MG63 (cell line): ENCODE measurements at regions not wholly inside any gene's neighbourhood (a gene's known extent, or its start where the extent isn't known, plus 50 kb on each side); places are given as distances from the start of the nearest gene placed in this dataset.

ENCODE experiments used
- DNase-seq: peaks from one replicate; pipeline ENCODE4 v3.0.0-alpha.2; 2020
- H3K27me3 ChIP-seq: fragments of 250-450 bp; sonication (Bioruptor Pico); 2 replicates; pipeline ENCODE4 v1.5.1; 2020; ENCODE audit warnings: mild to moderate bottlenecking, moderate library complexity
- H3K36me3 ChIP-seq: fragments of 250-450 bp; sonication (Bioruptor Pico); 2 replicates; pipeline ENCODE4 v1.5.1; 2020; ENCODE audit warnings: mild to moderate bottlenecking, moderate library complexity
- H3K4me3 ChIP-seq: fragments of 250-450 bp; sonication (Bioruptor Pico); 2 replicates; pipeline ENCODE4 v1.5.1; 2020; ENCODE audit warnings: mild to moderate bottlenecking, moderate library complexity
- H3K9me3 ChIP-seq: fragments of 250-450 bp; sonication (Bioruptor Pico); 2 replicates; pipeline ENCODE4 v1.5.1; 2020; ENCODE audit warnings: mild to moderate bottlenecking, moderate library complexity

DNA sequence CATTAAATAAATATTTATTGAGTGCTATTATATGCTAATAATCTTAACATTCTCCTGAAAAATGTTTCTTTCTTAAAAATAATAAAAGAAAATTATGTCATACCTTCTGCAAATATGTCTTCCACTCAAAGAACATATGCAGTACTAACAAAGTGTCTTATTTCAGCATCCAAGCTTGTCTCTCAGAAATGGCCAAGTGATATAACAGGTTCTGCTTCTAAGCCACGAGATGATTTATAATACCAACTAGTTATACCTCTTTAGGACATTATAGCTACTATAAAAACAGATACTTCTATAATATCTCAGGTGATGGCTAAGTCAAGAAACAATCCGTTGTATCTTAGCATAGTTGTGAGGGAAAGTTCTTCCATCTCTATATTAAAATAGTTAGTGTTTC is 128.1 kb upstream of the ARID2 start:
- Histone ChIP-seq H3K27me3 (no peaks in the 10 kb centered on the region), H3K36me3 (no peaks in the 10 kb centered on the region), H3K9me3 (peaks cover 11% of the 10 kb centered on the region), H3K4me3 (no peak overlapping the region)
- no peak for DNase-seq

DNA sequence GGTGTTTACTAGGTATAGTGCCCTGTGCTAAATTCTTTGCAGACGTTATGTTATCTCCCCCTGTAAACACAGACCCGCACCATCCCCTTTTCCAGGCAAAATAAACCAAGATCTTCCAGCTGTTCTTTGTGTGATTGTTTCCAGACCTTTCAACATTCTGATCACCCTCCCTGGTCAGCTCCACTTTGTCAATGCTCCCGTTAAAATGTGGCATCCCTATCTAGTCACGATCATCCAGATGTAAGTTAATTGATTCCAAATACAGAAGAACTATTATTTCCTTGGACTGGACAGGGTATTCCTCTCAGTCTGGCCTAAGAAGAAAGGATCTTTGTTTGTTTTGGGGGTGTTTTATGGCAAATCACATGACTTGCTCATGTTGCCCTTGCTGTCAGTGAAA is 127.6 kb upstream of the ARID2 start:
- Histone ChIP-seq H3K4me3 (no peak overlapping the region), H3K36me3 (no peaks in the 10 kb centered on the region), H3K27me3 (no peaks in the 10 kb centered on the region), H3K9me3 (peaks cover 11% of the 10 kb centered on the region)
- no peak for DNase-seq

DNA sequence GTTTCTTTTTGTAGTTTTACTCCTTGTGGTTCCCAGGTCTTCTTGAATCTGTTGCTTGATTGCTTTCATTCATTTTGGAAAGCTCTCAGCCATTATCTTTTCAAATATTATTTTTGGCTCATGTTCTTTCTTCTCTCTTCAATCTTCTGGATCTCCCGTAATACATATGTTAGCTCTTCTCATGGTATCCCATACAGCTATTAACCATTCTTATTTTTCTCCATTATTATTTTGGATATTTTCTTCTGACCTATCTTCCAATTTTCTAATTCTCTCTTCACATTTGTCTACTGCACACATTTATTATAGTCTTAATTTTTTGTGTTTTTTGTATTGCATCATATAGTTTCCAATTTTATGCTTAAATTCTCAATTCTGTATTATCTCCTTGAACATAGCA is 123.9 kb upstream of the ARID2 start:
- no peaks in the 10 kb centered on the region for H3K36me3 ChIP-seq
- no peaks in the 10 kb centered on the region for H3K27me3 ChIP-seq
- H3K4me3 ChIP-seq, result no peak overlapping the region

DNA sequence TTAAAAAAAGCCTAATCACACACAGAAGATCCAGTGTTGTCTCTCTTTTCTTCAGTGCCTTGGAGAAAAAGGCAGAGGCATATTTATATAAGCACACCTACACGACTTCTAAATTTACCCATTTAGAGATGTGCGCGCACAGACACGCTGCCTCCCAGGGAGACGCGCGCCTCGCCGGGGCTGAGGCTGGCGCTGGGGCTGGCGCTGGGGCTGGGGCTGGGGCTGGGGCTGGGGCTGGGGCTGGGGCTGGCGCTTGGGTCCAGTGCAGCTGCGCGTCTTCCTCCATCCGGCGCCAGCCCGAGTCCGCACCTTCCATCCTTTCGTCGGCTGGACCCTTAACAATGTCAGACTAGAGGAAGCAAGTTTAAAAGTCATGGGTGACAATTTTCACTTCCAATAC is 118.4 kb upstream of the ARID2 start:
- DNase-seq, result no peak
- Histone ChIP-seq H3K9me3 (peaks cover 2% of the 10 kb centered on the region), H3K27me3 (no peaks in the 10 kb centered on the region), H3K36me3 (no peaks in the 10 kb centered on the region), H3K4me3 (no peak overlapping the region)

More for the DNA sequence above, 123.9 kb upstream of the ARID2 start:
- H3K9me3 ChIP-seq, result peaks cover 11% of the 10 kb centered on the region
- no peak for DNase-seq

DNA sequence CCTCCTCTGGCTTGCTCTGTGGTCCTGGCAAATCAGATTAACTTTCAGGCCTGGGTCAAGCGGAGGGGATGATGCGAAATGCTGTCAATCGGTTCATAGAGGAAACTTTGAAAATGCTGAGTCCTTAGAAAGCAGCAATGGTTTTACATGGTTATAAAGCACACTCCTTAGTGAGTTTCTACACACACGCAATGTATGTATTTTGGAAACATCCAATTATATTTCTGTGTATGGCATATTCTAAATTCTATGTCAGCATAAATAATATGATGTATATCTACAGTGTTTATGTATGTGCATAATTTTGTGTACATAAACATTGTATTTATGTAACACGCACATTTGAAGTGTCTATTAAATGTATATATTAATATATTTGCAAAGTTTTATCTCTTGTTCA is 118.0 kb upstream of the ARID2 start:
- no peak overlapping the region for H3K4me3 ChIP-seq

DNA sequence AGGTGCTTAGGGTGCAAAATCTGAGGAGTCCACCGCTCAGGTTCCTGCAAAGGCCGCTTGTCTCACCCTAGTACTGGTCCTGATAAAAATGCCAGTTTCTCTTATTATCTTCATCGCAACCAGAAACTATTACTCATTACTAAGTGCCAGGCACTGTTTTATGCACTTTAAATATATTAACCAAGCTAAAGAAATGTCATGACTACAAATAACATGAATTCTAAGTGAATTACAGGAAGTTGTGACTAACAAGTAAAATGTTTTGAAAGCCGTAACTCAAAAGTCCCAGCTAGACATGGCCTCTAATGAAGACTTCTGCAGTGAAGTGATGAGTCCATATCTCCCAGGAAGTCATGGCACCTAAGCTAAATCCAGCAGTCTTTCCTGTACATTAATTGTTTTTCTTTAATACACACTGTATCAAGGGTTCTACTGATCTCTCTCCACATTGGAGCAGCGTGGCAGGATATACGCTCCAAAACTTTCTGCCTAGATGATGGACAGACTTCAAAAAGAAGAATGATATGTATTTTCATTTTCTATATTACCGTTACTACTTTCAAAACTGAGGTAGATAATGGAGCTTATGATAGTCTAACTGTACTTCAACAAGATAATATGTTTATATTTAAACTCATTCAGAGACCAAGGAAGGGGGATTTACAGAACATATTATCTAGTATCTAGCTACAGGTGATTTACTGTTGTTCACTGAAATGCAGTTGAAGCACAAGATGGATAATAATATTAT is 117.3 kb upstream of the ARID2 start:
- DNase-seq, result no peak
- H3K4me3 ChIP-seq, result no peak overlapping the region

More for the DNA sequence above, 118.0 kb upstream of the ARID2 start:
- Histone ChIP-seq H3K27me3 (no peaks in the 10 kb centered on the region), H3K9me3 (no peaks in the 10 kb centered on the region), H3K36me3 (no peaks in the 10 kb centered on the region)
- no peak for DNase-seq

DNA sequence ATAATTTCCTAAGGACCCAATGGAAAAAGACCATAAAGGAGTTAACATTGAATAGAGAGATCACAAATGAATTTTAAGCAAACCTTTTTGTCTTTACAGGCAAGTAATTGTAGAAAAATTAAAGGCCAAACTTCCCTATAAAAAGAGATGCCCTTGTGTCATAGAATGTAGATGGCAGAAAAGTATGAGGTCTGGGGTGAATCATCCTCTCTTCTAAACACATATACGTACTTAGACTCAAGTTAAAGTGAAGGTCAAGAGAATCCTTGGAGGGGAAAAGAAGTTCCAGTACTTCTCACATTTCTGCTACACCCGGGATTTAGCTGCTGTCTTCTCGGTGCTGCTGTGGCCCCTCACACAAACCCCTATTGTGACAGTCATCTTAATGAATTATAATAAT is 116.2 kb upstream of the ARID2 start:
- H3K4me3 ChIP-seq, result no peak overlapping the region
- H3K9me3 ChIP-seq, result no peaks in the 10 kb centered on the region
- H3K36me3 ChIP-seq, result no peaks in the 10 kb centered on the region
- H3K27me3 ChIP-seq, result no peaks in the 10 kb centered on the region
- DNase-seq, result no peak

More for the DNA sequence above, 117.3 kb upstream of the ARID2 start:
- Histone ChIP-seq H3K9me3 (no peaks in the 10 kb centered on the region), H3K36me3 (no peaks in the 10 kb centered on the region), H3K27me3 (no peaks in the 10 kb centered on the region)

DNA sequence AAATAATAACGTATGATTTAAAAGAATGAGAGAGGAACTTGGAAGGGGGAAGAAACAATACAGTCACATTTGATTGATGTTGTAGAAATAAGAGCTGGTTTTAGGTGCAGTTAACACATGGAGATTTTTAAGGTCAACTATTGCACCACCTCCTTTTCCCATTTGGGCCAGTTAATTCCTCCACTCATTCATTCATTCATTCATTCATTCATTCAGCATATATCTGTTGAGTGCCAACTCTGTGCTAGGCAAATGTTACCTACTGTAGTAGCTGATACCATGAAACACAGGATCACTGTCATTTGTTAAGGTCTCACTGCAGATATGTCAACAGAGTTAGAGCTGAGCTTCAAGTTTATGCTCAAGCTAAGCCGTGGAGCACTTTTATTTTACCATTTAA is 115.7 kb upstream of the ARID2 start:
- H3K27me3 ChIP-seq, result no peaks in the 10 kb centered on the region
- no peaks in the 10 kb centered on the region for H3K36me3 ChIP-seq
- H3K4me3 ChIP-seq, result no peak overlapping the region
- no peaks in the 10 kb centered on the region for H3K9me3 ChIP-seq
- DNase-seq, result no peak

DNA sequence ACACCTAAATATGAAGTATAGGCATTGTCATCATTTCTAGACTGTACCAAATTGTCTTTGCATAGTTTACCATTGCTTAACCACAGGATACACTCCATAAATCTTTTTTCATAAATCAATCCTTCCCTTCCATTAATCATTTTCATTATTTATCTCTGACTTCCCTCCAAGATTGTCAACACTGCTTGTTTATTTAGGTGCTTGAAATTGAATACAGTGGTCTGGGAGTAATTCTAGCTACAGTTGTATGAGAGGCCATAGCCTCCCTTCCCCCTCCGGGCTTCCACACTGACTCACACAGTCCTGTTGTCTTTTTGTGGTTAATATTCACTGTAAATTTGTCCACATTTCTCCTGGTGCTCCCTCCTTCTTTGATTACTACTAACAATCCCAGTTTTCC is 114.2 kb upstream of the ARID2 start:
- no peak overlapping the region for H3K4me3 ChIP-seq
- no peaks in the 10 kb centered on the region for H3K27me3 ChIP-seq
- H3K9me3 ChIP-seq, result no peaks in the 10 kb centered on the region
- no peaks in the 10 kb centered on the region for H3K36me3 ChIP-seq
- peak; percentile 64 for DNase-seq

DNA sequence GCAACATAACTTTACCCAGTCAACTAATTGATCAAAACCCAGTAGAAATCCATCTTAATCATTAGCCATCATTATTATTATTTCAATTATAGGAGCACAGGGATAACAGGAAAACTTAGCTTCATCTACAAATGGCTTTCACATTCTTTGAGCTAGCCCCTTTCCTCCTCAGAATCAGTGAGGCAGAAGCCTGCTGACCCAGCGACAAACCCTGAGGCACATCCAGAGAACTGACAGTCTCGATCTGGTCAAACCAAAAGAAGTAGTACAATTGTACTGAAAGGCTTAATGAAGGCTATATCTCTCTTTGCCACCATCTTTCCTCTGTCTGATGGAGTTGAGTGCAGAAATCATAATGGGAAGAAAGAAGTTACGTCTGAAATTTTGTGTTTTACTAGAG is 109.8 kb upstream of the ARID2 start:
- no peak for DNase-seq
- Histone ChIP-seq H3K4me3 (no peak overlapping the region), H3K9me3 (0 out of 2 replicates have a peak, but pooled peaks cover 4% of the 10 kb centered on the region), H3K36me3 (no peaks in the 10 kb centered on the region), H3K27me3 (no peaks in the 10 kb centered on the region)

DNA sequence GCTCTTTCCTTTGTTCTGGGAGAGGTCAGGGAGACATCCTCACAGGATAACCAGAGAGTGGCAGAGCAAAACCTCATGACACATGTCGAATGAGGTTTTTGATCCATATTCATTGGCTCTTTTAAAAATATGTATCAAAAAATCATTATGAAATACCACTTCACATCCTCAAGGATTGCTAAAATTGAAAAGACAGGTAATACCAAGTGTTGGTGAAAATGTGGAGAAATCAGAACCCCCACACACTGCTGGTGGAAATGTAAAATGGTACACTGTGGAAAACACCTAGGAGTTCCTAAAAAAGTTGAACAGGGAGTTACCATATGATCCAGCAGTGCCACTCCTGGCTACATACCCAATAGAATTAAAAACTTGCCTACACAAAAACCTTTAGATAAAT is 107.8 kb upstream of the ARID2 start:
- DNase-seq, result no peak
- H3K4me3 ChIP-seq, result no peak overlapping the region
- 0 out of 2 replicates have a peak, but pooled peaks cover 4% of the 10 kb centered on the region for H3K9me3 ChIP-seq
- no peaks in the 10 kb centered on the region for H3K36me3 ChIP-seq
- H3K27me3 ChIP-seq, result no peaks in the 10 kb centered on the region

DNA sequence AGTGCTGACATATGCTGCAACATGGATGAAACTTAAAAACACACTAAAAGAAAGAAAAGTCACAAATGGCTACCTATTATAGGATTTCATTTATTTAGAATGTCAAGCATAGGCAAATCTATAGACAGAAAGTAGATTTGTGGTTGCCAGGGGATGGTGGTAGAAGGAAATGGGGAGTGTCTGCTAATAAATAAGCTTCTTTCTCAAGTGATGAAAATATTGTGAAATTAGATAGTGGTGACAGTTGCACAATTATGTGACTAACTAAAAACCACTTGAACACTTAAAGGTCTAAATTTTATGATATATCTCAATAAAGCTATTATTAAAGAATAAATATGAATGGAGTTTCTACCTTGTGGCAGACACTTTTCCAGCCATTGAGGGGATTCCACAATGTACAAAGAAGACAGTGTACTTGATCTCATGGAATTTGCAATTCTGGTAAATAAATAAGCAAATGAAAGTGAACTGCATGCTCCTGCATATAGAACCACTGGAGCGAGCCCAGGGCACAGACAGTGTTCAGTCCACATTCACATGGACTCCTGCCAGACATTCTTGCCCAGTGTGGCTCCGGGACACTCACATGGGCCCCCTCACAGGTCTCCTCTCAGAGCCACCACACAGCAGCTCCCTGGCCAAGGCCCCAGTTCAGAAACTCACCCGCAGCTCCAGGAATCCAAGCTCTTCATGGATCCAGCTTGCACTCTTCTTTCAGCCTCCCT is 107.1 kb upstream of the ARID2 start:
- no peak overlapping the region for H3K4me3 ChIP-seq
- H3K9me3 ChIP-seq, result 0 out of 2 replicates have a peak, but pooled peaks cover 4% of the 10 kb centered on the region
- no peaks in the 10 kb centered on the region for H3K27me3 ChIP-seq
- no peak for DNase-seq
- no peaks in the 10 kb centered on the region for H3K36me3 ChIP-seq

DNA sequence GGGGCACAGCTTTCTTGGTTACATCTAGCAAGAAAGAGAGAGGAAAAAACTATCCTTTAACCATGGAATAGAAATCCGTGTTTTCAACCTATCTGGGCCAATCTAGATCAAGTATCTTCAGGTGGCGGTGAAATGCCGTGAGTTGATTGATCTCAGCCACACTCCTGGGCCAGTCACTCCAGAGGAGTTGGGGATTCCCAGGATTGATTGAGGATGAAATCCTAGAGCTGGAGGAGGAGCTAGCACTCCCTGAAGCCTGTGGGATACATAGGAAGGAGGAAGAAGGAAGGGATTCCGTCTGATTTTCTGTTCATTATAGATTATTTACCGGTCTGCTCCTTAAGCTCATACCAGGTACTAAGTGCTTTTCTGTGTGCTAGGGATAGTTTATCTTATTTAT is 106.3 kb upstream of the ARID2 start:
- Histone ChIP-seq H3K9me3 (0 out of 2 replicates have a peak, but pooled peaks cover 4% of the 10 kb centered on the region), H3K4me3 (no peak overlapping the region), H3K27me3 (no peaks in the 10 kb centered on the region), H3K36me3 (no peaks in the 10 kb centered on the region)
- no peak for DNase-seq

DNA sequence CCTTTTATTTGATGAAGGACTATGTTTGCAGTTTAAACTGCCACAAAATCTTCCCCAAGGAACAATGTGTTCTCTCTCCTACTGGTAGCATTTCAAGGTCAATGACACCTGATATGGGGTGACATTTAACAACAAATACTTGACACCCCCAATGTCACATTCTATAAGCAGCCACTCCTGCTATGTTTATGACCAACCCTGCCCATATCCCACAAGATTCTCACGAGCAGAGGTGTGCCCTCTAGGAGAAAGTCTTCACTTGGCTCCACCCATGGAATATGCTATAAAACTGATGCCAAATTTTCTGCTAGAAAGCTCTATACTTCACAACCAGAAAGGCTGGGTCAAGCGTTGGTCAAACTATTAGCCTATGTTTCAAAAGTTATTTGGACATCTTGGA is 105.6 kb upstream of the ARID2 start:
- H3K9me3 ChIP-seq, result 0 out of 2 replicates have a peak, but pooled peaks cover 4% of the 10 kb centered on the region
- no peak for DNase-seq
- no peak overlapping the region for H3K4me3 ChIP-seq

DNA sequence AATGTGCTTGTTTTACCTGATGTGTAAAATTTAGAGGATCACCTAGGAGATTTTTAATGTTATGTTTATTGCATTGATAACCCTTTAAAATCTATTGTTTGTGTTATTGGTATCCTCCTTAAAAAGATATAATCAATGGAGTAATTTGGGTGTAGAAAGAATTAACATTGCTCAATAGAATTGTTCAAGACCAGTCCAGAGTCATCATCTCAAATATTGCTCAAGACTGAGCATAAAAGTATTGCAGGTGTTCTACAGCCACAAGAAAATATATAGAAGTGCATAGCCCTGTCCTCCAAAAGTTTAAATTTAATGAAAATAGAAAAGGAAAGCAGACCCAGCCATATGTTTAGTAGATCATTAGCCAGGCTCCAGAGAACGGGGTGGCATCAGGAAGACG is 102.5 kb upstream of the ARID2 start:
- DNase-seq, result no peak
- H3K4me3 ChIP-seq, result no peak overlapping the region
- H3K27me3 ChIP-seq, result no peaks in the 10 kb centered on the region
- H3K36me3 ChIP-seq, result no peaks in the 10 kb centered on the region
- no peaks in the 10 kb centered on the region for H3K9me3 ChIP-seq

More for the DNA sequence above, 105.6 kb upstream of the ARID2 start:
- Histone ChIP-seq H3K36me3 (no peaks in the 10 kb centered on the region), H3K27me3 (no peaks in the 10 kb centered on the region)

DNA sequence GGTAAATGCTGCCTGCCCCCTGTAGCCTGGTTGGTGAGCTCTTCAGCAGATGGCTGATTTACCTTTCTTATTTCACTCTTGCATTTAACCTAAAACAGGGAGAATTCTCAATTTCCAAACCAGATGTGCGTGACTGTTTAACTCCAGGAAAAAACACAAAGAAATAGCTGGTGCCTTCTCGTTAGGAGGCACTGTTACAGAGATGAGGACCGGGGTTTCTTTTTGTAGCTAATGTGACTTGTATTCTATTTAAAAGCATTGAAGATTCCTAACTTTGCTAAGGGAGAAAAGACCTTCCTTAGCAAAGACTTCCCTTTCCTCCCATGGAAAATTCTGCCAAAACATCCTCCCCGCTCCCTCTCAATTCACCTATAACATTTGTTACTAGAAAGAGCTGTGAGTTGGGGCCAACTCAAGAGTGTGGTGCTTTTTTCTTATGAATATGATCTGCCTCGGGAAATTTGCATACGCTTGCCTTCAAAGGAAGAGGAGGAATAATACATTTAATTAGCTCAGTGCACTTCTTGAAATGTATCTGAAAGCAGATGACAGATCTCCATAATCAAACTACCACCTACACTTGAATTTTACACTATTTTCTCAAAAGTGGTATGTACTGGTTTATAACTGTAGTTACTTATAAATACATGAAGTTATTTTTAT is 102.0 kb upstream of the ARID2 start:
- Histone ChIP-seq H3K27me3 (no peaks in the 10 kb centered on the region), H3K4me3 (no peak overlapping the region), H3K36me3 (no peaks in the 10 kb centered on the region), H3K9me3 (no peaks in the 10 kb centered on the region)
- no peak for DNase-seq

DNA sequence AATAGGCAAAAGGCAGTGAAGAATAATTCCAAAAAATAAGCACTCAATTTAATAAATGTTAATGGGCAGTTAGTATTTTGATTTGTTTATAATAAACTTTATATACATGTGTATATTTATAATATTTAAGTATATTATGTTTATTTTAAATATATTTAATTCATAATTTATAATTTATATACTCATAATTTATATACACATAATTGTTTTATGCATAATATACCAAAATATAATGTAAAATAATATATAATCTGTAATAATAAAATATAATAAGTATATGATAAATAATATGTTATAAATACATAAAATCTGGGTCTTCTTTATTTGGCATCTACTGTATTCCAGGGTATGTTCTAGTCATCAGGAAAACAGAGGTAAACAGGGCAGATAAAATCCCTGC is 100.2 kb upstream of the ARID2 start:
- H3K36me3 ChIP-seq, result no peaks in the 10 kb centered on the region

More for the DNA sequence above, 100.2 kb upstream of the ARID2 start:
- no peak for DNase-seq
- no peak overlapping the region for H3K4me3 ChIP-seq
- H3K9me3 ChIP-seq, result no peaks in the 10 kb centered on the region
- no peaks in the 10 kb centered on the region for H3K27me3 ChIP-seq
